ENCODE measurements at regions not wholly inside any gene's neighbourhood (a gene's known extent, or its start where the extent isn't known, plus 50 kb on each side); places are given as distances from the start of the nearest gene placed in this dataset.

GRCh38 chr13:31503626-31504025, 235.7 kb upstream of the RXFP2 start:
- Histone ChIP-seq H3K36me3 (no peaks in the 10 kb centered on the region), H3K4me3 (no peak overlapping the region), H3K27ac (no peak overlapping the region), H3K9me3 (no peaks in the 10 kb centered on the region), H3K4me1 (no peaks in the 10 kb centered on the region), H3K27me3 (no peaks in the 10 kb centered on the region)
- WGBS, 2 donors, result 39 to 51% methylated on average over 3 of the region's 3 CpGs
- TF ChIP-seq CTCF (IDR thresholded peaks at IDR 0.05), result no peak
- no peak for FAIRE-seq
- ATAC-seq, result no peak
- DNase-seq, result no peak
- intact Hi-C loops (cut with DNase I), result no loop called here

DNA sequence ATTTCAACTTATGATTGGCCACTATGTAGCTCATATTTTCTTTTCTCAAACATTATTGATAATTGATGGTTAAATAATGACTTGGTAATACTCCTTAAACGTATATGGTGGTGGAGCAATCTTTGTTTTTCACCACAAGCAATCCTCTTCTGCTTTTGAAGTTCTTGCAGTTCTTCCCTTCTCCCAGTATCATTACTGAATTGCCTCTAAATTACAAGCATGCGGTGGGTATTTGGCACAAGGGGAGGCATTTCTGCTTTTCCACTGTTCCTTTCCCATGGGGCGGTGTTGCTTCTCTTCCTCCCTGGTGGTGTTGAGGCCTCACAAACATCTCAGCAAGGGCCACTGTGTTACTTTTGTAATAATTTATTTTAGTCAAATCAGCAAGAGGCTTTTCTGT, 234.4 kb upstream of the RXFP2 start:
- no peak for ATAC-seq

DNA sequence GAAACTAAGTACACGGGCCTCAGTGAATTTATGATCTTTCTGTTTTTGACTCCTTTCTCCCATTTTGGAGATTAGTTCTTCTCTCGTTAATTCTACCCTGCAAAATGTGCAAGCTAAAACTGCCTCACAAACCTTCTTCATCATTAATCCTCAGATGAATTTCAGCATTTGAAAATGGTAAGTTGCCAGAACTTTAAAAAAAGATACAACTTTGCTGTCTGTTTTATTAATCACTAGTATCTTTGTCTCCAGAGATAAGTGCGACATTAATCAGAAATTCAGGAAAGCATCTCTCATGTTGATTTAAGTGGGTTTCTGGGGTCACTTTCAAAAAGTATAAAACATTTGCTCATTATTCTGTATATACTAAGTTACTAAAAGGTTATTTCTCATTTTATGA, 227.0 kb upstream of the RXFP2 start:
- H3K27me3 ChIP-seq, result peaks cover 0 to 2% (median 0%) of the 10 kb centered on the region in 4 donors
- intact Hi-C loops (cut with DNase I), result no loop called here
- no peaks in the 10 kb centered on the region for H3K4me1 ChIP-seq
- TF ChIP-seq CTCF (IDR thresholded peaks at IDR 0.05), result no peak
- no peak overlapping the region for H3K27ac ChIP-seq
- H3K9me3 ChIP-seq, result no peaks in the 10 kb centered on the region
- WGBS, 2 donors, result 38 to 45% methylated on average over 3 of the region's 3 CpGs
- FAIRE-seq (no peak), ATAC-seq (no peak), DNase-seq (no peak)
- H3K36me3 ChIP-seq, result no peaks in the 10 kb centered on the region
- no peak overlapping the region for H3K4me3 ChIP-seq

More for the DNA sequence above, 234.4 kb upstream of the RXFP2 start:
- WGBS, 2 donors, result 55 to 68% methylated on average over 3 of the region's 3 CpGs
- no peak for DNase-seq
- Histone ChIP-seq H3K36me3 (no peaks in the 10 kb centered on the region), H3K27ac (no peak overlapping the region), H3K4me1 (no peaks in the 10 kb centered on the region), H3K4me3 (no peak overlapping the region), H3K27me3 (no peaks in the 10 kb centered on the region), H3K9me3 (no peaks in the 10 kb centered on the region)
- intact Hi-C loops (cut with DNase I), result no loop called here
- TF ChIP-seq CTCF (IDR thresholded peaks at IDR 0.05), result no peak
- FAIRE-seq, result no peak

GRCh38 chr13:31514932-31515331, 224.4 kb upstream of the RXFP2 start:
- intact Hi-C loops (cut with DNase I), result no loop called here
- Histone ChIP-seq H3K4me3 (no peak overlapping the region), H3K9me3 (no peaks in the 10 kb centered on the region), H3K27me3 (peaks cover 0 to 2% (median 0%) of the 10 kb centered on the region in 4 donors), H3K27ac (no peak overlapping the region), H3K36me3 (no peaks in the 10 kb centered on the region), H3K4me1 (no peaks in the 10 kb centered on the region)
- 74 to 79% methylated on average over 1 of the region's 1 CpG for WGBS, 2 donors
- ATAC-seq, result no peak
- no peak for DNase-seq
- no peak for TF ChIP-seq CTCF (IDR thresholded peaks at IDR 0.05)
- no peak for FAIRE-seq

- FAIRE-seq, result no peak
- H3K36me3 ChIP-seq, result no peaks in the 10 kb centered on the region
- H3K4me1 ChIP-seq, result no peaks in the 10 kb centered on the region
- intact Hi-C loops (cut with DNase I), result no loop called here
- TF ChIP-seq CTCF (IDR thresholded peaks at IDR 0.05), result no peak
- H3K27ac ChIP-seq, result no peak overlapping the region
- no peaks in the 10 kb centered on the region for H3K9me3 ChIP-seq
- H3K4me3 ChIP-seq, result no peak overlapping the region
- WGBS, 2 donors, result 50 to 51% methylated on average over 1 of the region's 1 CpG
- no peak for DNase-seq
- no peak for ATAC-seq
- peaks cover 0 to 4% (median 0%) of the 10 kb centered on the region in 4 donors for H3K27me3 ChIP-seq
Measured at GRCh38 chr13:31515427-31515826, 223.9 kb upstream of the RXFP2 start.

Measured in pancreas (tissue), 10 donors.